ENCODE measurements at regions not wholly inside any gene's neighbourhood (a gene's known extent, or its start where the extent isn't known, plus 50 kb on each side); places are given as distances from the start of the nearest gene placed in this dataset.

DNA sequence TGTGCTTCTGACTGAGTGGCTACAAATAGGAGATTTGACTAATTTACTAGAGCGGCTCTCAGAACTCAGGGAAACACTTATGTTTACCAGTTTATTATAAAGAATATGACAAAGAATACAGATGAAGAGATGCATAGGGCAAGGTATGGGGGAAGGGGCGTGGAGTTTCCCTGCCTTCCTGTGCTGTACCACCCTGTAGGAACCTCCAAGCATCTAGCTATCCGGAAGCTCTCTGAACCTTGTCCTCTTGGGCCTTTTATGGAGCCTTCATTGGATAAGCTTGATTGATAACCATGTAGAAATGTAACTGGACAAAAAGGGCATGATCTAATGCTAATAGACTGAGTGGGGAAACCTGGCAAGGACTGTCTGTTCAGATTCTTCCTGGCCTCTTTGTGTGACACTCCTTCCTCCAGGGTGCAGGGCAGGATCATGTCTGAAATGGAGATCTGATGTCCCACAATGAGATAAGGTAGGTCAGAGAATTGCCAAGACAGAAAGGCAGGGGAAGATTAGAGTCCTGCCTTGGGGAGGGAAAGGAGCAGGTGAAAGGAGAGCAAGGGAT is 101.8 kb upstream of the NPAS2 start:
- Mint-ChIP-seq H3K36me3 (ENCODE audit: low read depth) (no peaks in the 10 kb centered on the region), H3K27me3 (peaks cover 11% of the 10 kb centered on the region), H3K4me1 (no peaks in the 10 kb centered on the region), H3K27ac (no peak overlapping the region), H3K4me3 (no peak overlapping the region)
- ATAC-seq (no peak), DNase-seq (no peak)
- H3K9me3 ChIP-seq (ENCODE audit: control insufficient read depth, low read length, poor library complexity, severe bottlenecking) = no peaks in the 10 kb centered on the region

- no peaks in the 10 kb centered on the region for H3K36me3 Mint-ChIP-seq (ENCODE audit: low read depth)
- no peak overlapping the region for H3K27ac Mint-ChIP-seq
- no peaks in the 10 kb centered on the region for H3K9me3 ChIP-seq (ENCODE audit: control insufficient read depth, low read length, poor library complexity, severe bottlenecking)
- peaks cover 4% of the 10 kb centered on the region for H3K27me3 Mint-ChIP-seq
- H3K4me3 Mint-ChIP-seq = no peak overlapping the region
- H3K4me1 Mint-ChIP-seq = no peaks in the 10 kb centered on the region
- no peak for ATAC-seq
- DNase-seq = no peak
Measured at GRCh38 chr2:100720445-100720844, 99.5 kb upstream of the NPAS2 start.

- no peak overlapping the region for H3K4me3 Mint-ChIP-seq
- no peaks in the 10 kb centered on the region for H3K36me3 Mint-ChIP-seq (ENCODE audit: low read depth)
- peaks cover 14% of the 10 kb centered on the region for H3K27me3 Mint-ChIP-seq
- no peak overlapping the region for H3K27ac Mint-ChIP-seq
- DNase-seq (no peak), ATAC-seq (no peak)
- no peaks in the 10 kb centered on the region for H3K9me3 ChIP-seq (ENCODE audit: control insufficient read depth, low read length, poor library complexity, severe bottlenecking)
- H3K4me1 Mint-ChIP-seq = no peaks in the 10 kb centered on the region
Measured at GRCh38 chr2:100721693-100722092, 98.2 kb upstream of the NPAS2 start.

DNA sequence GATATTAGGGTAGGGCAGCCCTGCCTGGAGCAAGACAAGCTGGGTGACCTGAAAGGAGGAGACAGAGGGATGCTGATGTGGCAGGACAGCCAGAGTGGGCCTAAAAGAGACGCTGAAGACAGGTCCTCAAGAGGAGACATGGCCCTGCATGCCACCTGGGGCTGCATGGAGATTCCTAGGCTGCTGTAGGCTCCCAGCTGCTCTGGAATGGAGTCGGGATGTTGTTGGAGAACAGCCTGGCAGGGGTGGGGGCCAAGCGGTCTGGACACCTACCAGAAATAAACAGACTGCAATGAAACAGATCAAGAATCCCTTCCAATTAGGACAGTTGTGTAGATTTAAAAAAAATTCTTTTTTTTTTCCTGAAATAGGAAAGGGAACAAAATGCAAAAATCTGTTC is 97.8 kb upstream of the NPAS2 start:
- H3K27ac Mint-ChIP-seq = no peak overlapping the region
- ATAC-seq = no peak
- no peak overlapping the region for H3K4me3 Mint-ChIP-seq

DNA sequence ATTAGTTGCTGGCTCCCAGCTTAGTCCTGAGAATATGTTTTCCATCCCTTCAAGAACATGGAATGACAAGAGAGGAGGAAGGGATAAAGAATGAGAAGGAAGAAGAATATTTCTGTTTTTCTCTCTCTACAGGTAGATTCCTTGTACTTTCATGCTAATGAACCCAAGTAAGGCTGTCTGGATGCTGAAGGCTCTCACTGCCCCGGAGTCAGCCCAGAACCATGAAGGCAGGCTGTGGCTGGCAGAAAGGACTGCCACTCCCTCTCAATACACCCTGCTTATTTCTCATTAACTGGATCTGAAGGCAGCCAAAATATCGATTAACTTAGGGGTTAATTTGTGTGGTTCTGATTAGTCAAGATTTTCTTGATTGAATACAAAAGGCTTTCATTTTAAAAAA is 93.1 kb upstream of the NPAS2 start:
- Mint-ChIP-seq H3K36me3 (ENCODE audit: low read depth) (no peaks in the 10 kb centered on the region), H3K27ac (no peak overlapping the region), H3K4me3 (no peak overlapping the region), H3K4me1 (no peaks in the 10 kb centered on the region), H3K27me3 (peaks cover 22% of the 10 kb centered on the region)
- ATAC-seq (no peak), DNase-seq (no peak)
- no peaks in the 10 kb centered on the region for H3K9me3 ChIP-seq (ENCODE audit: control insufficient read depth, low read length, poor library complexity, severe bottlenecking)

More for the DNA sequence above, 97.8 kb upstream of the NPAS2 start:
- H3K27me3 Mint-ChIP-seq = peaks cover 15% of the 10 kb centered on the region
- no peaks in the 10 kb centered on the region for H3K36me3 Mint-ChIP-seq (ENCODE audit: low read depth)
- no peaks in the 10 kb centered on the region for H3K9me3 ChIP-seq (ENCODE audit: control insufficient read depth, low read length, poor library complexity, severe bottlenecking)
- no peak for DNase-seq
- H3K4me1 Mint-ChIP-seq = no peaks in the 10 kb centered on the region

- Mint-ChIP-seq H3K4me1 (no peaks in the 10 kb centered on the region), H3K27ac (no peak overlapping the region), H3K4me3 (no peak overlapping the region), H3K36me3 (ENCODE audit: low read depth) (peaks cover 2% of the 10 kb centered on the region), H3K27me3 (peaks cover 35% of the 10 kb centered on the region)
- H3K9me3 ChIP-seq (ENCODE audit: control insufficient read depth, low read length, poor library complexity, severe bottlenecking) = no peaks in the 10 kb centered on the region
- ATAC-seq = no peak
- no peak for DNase-seq
Measured at GRCh38 chr2:100730290-100730868, 89.6 kb upstream of the NPAS2 start.

DNA sequence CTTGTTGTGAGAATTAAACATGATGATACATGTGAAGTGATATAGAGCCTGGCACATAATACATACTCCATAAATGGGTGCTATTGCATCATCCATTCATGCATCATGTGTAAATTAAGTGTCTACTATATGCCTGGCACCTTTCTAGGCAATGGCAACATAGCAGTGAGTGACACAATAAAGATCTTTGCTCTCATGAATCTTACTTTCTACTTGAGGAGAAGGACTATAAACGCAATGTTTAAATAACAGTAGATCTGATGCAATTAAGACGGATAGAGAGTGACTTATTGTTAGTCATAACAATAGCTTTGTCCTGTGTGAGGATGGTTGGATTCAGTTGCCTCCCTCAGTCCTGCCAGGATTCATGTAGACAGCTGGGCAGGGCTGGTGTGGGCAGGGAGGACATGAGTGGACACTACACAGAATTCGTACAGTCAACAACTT is 88.4 kb upstream of the NPAS2 start:
- peaks cover 5% of the 10 kb centered on the region for H3K4me1 Mint-ChIP-seq
- no peak overlapping the region for H3K27ac Mint-ChIP-seq
- H3K4me3 Mint-ChIP-seq = no peak overlapping the region
- no peak for ATAC-seq
- H3K9me3 ChIP-seq (ENCODE audit: control insufficient read depth, low read length, poor library complexity, severe bottlenecking) = no peaks in the 10 kb centered on the region
- no peak for DNase-seq
- peaks cover 34% of the 10 kb centered on the region for H3K27me3 Mint-ChIP-seq
- H3K36me3 Mint-ChIP-seq (ENCODE audit: low read depth) = peaks cover 6% of the 10 kb centered on the region

DNA sequence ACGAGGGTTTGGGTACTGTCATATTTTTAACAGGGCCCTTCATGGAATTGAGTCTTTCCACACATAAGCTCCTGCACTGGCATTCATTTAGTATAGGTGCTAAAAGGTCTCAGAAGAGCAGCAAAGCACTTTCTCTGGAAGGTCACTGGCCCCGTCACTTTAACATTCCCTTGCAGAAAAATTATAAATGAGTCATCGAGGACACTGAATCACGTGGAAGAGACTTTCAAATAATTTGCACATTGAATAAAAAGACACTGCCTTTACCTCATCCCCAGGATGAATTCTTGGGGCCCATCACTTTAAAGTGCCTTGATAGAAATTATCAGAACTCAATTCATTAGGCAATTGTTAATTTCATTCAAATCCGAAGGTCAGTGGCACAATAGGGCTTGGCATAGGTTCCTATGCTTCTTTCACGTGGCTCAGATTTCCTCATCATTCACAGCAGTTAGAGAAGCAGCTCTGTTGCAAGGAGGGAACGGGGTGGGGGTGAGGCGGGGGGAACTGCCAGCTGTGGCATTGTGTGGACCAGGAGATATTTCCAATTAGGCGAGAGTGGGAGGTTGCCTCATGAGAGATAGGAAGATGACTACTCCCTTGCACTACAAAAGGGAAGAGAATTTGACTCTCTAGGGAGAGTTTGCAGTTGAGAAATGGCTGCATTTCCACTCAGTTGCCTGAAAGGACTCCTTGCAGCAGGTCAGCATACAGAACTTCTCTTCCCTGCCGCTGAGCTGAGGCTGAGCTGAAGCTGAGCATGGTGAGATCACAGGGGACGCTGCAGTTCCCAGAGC is 86.3 kb upstream of the NPAS2 start:
- DNase-seq = no peak
- Mint-ChIP-seq H3K27ac (no peak overlapping the region), H3K36me3 (ENCODE audit: low read depth) (peaks cover 7% of the 10 kb centered on the region), H3K4me3 (no peak overlapping the region), H3K27me3 (peaks cover 41% of the 10 kb centered on the region), H3K4me1 (peaks cover 5% of the 10 kb centered on the region)
- no peak for ATAC-seq
- no peaks in the 10 kb centered on the region for H3K9me3 ChIP-seq (ENCODE audit: control insufficient read depth, low read length, poor library complexity, severe bottlenecking)

GRCh38 chr2:100736121-100736915 is 83.6 kb upstream of the NPAS2 start:
- Mint-ChIP-seq H3K27ac (no peak overlapping the region), H3K36me3 (ENCODE audit: low read depth) (peaks cover 7% of the 10 kb centered on the region), H3K4me1 (peaks cover 5% of the 10 kb centered on the region), H3K4me3 (no peak overlapping the region), H3K27me3 (peaks cover 50% of the 10 kb centered on the region)
- H3K9me3 ChIP-seq (ENCODE audit: control insufficient read depth, low read length, poor library complexity, severe bottlenecking) = no peaks in the 10 kb centered on the region
- DNase-seq = no peak
- no peak for ATAC-seq

- Mint-ChIP-seq H3K4me1 (peaks cover 6% of the 10 kb centered on the region), H3K27me3 (peaks cover 31% of the 10 kb centered on the region), H3K36me3 (ENCODE audit: low read depth) (peaks cover 5% of the 10 kb centered on the region), H3K4me3 (no peak overlapping the region), H3K27ac (no peak overlapping the region)
- no peaks in the 10 kb centered on the region for H3K9me3 ChIP-seq (ENCODE audit: control insufficient read depth, low read length, poor library complexity, severe bottlenecking)
- DNase-seq (no peak), ATAC-seq (no peak)
Measured at GRCh38 chr2:100739735-100740432, 80.1 kb upstream of the NPAS2 start.

DNA sequence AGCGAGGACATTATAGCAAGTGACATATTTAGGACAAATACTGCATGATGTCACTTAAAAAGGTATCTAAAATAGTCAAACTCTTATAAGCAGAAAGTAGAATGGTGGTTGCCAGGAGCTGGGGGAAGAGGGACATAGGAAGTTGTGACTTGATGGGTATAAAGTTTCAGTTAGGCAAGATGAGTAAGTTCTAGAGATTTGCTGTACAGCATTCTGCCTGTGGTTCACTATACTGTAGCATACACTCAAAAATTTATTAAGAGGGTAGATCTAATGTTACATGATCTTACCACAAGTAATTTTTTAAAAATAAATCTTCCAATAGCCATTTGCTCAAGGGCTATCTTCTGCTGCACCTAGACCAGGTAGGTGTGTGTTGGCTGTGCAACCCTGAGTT is 78.1 kb upstream of the NPAS2 start:
- no peak for ATAC-seq

DNA sequence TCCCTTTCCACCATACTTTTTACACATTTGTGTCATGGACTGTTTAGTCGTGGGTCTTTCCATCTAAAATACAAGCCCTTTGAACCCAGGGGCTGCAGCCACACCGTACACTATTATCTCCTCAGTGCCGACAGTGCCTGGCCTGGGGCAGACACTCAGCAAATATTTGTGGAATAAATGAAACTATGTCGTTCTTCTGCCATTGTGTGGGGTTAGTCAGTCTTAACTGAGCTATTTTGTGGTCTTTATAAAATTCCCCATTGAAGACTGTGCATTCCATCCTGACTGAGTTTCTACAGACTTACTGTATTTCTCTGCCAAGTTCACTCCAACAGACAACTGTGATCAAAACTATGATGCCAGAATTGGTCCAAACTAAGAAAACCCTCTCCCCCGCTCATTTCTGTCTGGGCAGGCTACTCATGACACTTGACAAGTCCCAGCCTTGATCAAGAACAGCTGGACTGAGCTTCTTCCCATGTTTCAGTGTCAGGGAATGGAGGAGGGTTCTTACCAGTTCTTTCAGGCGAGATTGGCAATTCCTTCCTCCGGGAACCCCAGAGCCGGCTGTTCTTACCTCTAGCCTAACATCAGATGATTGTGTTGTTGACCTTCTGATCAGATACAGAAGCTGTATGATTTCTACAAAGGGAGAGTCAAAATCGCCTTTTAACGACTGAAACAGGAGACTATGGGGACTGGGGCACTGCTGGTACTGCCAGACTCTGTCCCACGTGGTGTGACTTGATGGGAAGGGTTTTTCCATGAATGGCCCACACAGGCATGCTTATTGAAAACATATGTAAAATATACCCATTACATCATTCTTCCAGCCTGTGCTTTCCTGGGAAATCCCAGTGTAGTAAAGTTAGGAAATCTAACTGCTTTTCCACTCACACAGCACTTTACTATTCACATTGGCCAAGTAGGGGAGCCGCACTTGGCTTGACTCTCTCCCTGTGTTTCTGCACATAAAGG is 77.4 kb upstream of the NPAS2 start:
- Mint-ChIP-seq H3K27ac (no peak overlapping the region), H3K4me1 (peaks cover 3% of the 10 kb centered on the region), H3K27me3 (peaks cover 32% of the 10 kb centered on the region), H3K36me3 (ENCODE audit: low read depth) (no peaks in the 10 kb centered on the region), H3K4me3 (no peak overlapping the region)
- no peaks in the 10 kb centered on the region for H3K9me3 ChIP-seq (ENCODE audit: control insufficient read depth, low read length, poor library complexity, severe bottlenecking)
- DNase-seq = no peak
- no peak for ATAC-seq

More for the DNA sequence above, 78.1 kb upstream of the NPAS2 start:
- H3K27ac Mint-ChIP-seq = no peak overlapping the region
- H3K27me3 Mint-ChIP-seq = peaks cover 32% of the 10 kb centered on the region
- H3K9me3 ChIP-seq (ENCODE audit: control insufficient read depth, low read length, poor library complexity, severe bottlenecking) = no peaks in the 10 kb centered on the region
- H3K36me3 Mint-ChIP-seq (ENCODE audit: low read depth) = no peaks in the 10 kb centered on the region
- DNase-seq = no peak
- no peak overlapping the region for H3K4me3 Mint-ChIP-seq
- peaks cover 3% of the 10 kb centered on the region for H3K4me1 Mint-ChIP-seq

Measured in T-helper 17 cell (primary cell).